HCEC 1CT (cell line): ENCODE measurements at regions not wholly inside any gene's neighbourhood (a gene's known extent, or its start where the extent isn't known, plus 50 kb on each side); places are given as distances from the start of the nearest gene placed in this dataset.

Experiments used
- DNase-seq: peaks from one replicate; pipeline ENCODE4 v3.0.0-alpha.2; 2017

DNA sequence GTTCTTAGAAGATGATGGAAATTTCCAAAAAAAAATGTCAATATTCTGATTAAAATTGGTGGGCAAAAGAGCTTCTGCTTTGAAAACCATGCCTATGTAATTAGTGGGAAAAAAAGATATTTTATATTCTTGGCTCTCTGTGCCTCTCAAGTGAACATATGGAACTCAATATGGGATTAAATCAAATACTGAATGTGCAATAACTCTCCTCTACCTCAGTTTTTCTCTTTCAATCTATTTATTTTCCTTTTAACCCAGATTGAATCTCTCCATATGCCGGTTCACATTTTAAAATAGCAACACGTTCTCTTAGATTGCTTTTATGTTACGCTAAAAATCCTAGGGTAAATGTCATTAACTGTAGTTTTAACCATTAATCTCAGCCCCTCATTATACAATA is 224.2 kb upstream of the PABPC4L start:
- DNase-seq = no peak

GRCh38 chr4:134422776-134423175 is 221.2 kb upstream of the PABPC4L start:
- no peak for DNase-seq

DNA sequence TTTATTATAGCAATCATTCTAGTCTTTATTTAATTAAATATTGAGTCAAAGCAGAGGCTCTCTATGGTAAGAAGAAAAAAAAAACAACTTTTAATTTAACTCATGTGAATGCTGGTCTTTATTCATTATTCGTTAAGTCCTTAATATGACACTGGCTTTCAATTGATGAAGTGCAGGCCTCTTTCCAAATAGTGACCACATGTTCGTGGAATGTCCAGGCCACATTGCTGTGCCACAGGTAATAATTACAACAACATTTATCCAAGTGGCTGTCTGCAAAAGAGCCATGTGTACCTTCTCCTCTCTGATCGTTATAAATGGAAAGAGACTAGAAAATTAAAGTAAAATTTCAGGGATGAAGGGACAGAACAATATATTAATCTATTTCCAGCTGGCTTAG is 220.1 kb upstream of the PABPC4L start:
- no peak for DNase-seq

DNA sequence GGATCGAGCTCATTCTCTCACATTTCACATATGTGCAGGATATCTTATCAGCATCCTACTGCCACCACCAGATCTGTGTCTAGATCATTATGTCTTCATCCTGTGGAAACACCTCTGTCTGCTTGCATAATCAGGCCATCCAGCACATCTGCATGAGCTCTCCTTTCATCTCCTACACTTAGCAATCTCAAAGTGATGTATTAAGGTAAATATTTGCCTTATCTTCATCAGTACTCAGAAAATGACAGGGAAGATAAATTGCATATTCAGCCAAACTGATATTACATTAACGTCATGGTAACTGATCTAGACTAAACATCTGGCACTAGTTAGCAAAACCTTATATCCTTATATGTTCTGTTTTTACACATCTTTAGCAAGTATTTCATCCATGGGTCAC is 207.3 kb upstream of the PABPC4L start:
- no peak for DNase-seq

DNA sequence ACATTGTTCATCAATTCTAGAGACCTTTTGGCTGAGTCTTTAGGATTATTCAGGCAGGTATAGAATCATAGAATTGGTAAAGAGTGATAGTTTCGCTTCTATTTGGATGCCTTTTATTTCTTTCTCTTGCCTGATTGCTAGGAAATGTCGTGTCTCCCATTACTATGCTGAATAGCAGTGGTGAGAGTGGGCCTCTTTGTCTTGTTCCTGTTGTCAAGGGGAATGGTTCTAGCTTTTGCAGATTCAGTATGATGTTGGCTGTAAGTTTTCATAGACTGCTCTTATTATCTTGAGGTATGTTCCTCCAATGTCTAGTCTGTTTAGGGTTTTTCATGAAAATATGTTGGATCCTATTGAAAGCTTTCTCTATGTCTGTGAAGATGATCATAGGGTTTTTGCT is 200.2 kb upstream of the PABPC4L start:
- no peak for DNase-seq

- no peak for DNase-seq
These were observed 192.0 kb upstream of the PABPC4L start for GRCh38 chr4:134393592-134393991.

GRCh38 chr4:134390319-134390718 is 188.7 kb upstream of the PABPC4L start:
- DNase-seq = no peak

GRCh38 chr4:134388351-134388750 is 186.8 kb upstream of the PABPC4L start:
- no peak for DNase-seq

GRCh38 chr4:134382478-134383227 is 181.1 kb upstream of the PABPC4L start:
- no peak for DNase-seq

- no peak for DNase-seq
These were observed 174.2 kb upstream of the PABPC4L start for GRCh38 chr4:134375775-134376174.

- DNase-seq = peak; percentile 34
These were observed 164.3 kb upstream of the PABPC4L start for GRCh38 chr4:134365852-134366251.

GRCh38 chr4:134364928-134365327 is 163.3 kb upstream of the PABPC4L start:
- DNase-seq = no peak

DNA sequence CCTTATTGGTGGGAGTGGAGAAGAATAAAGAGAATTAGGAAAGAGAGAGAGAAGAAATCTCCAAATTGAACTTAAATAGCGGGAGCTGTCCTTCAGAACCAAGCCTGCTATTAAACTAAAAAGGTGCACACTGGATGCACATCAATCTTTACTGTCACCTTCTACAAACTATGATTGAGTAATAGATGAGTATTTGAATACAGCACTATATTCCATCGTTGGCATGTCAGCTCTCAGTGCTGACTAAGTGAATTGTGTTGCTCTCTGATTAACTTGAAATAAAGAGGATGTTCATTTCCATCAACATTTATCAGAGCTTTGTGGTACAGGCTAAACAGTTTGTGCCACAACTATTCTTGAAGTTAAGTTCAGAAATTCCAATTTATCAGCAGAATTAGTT is 143.7 kb upstream of the PABPC4L start:
- DNase-seq = no peak

DNA sequence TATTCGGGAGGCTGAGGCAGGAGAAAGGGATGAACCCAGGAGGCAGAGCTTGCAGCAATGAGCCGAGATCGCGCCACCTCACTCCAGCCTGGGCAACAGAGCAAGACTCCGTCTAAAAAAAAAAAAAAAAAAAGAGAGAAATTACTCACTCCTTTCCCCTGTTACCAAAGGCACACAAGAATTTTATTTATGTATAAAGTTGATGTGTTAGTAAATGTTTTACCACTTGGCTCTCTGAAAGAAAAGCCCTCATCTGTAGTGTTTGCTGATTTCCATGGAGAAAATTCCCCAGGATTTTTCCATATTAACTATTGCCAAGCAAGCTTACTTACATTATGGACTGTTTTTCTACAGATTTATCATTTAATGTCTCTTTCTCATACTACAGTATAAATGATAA is 142.1 kb upstream of the PABPC4L start:
- no peak for DNase-seq

DNA sequence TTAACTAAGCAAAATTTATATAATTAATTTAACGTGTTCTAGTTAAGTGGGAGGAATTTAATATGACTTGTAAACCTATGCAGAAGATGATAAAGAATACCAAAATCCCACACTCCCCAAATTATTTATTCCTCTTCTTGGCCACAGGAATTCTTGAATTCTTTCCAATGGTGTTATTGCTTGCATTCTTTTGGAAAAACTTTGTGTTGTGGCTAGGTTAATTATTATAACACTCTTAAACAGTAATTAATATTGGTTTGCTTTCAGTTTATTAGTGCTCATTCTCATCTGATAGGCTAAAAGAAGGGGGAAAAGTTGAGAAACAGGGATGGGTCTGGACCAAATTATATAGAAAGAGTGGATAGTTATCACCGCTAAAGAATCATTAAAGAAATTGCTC is 141.5 kb upstream of the PABPC4L start:
- no peak for DNase-seq

- DNase-seq = no peak
These were observed 136.0 kb upstream of the PABPC4L start for GRCh38 chr4:134337574-134337973.

DNA sequence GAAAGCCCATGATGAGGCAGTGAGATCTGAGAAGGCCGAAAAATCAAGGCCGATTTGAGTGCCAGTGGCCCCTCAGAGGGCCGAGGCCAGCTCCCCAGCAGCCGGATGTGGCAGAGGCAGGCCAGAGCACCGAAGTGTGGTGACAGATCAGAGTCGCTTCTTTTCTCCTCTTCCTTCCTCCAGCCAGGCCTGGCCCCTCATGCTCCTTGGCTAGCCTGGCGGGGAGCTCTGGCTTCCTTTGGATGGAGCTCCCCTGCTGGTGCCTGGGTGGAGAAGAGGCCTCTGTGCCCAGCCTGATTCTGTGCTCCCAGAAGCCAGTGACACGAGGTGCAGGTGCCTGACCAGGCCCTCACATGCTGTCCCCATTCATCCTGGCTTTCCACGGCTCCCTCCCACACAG is 127.2 kb upstream of the PABPC4L start:
- no peak for DNase-seq

DNA sequence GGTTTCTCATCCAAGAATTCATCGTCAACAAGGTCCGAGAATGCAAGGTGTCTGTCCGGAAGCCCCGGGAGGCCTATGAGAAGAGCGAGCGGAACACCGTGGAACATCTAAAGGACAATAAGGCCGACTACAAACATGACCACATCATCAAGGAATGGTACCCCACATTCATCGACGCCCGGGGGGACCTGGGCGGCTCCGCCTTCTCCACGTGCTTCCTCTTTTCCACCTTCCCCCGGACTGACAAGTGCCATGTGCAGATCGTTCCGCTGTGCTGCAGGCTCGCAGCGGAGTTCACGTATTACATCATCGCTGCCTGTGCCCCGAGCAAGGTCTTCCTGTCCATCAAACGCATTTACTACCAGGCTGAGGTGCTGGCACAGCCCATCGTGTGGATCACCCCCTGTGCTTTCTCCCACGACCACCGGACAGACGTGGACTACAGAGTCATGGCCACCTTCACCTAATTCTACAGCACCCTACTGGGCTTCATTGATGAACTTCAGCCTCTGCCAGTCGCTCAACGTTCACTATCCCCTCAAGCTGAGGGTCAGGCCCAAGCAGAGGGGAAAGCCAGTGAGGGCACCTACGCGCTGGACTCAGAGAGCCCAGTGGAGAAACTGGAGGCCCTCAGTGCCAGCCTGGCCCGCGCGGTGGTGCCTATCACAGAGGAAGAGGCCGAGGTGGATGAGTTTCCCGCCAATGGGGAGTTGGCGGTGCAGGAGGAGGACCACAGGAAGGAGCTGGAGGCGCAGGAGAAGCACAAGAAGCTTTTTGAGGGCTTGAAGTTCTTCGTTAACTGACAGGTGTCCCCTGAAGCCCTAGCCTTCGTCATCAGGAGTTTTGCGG is 125.9 kb upstream of the PABPC4L start:
- DNase-seq = no peak

DNA sequence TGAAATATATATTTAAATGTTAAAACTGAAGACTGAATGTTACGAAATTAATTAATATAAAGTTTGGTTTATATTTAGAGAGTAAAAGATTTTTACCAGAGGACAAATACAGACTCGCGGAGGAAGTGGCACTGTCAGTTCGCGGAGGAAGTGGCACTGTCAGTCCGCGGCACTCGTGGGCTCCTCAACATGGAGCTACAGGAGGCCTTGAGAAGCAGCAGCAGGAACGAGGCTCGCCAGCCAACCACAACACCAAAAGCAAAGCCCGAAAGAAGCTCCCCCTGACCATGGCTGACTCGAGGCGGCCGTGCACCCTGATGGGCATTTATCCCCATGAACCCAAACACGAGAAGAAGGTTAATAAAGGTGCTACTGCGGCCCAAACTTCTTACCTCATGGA is 125.3 kb upstream of the PABPC4L start:
- DNase-seq = no peak

GRCh38 chr4:134324179-134324578 is 122.6 kb upstream of the PABPC4L start:
- no peak for DNase-seq

- DNase-seq = peak; percentile 41
These were observed 118.5 kb upstream of the PABPC4L start for GRCh38 chr4:134320048-134320447.

DNA sequence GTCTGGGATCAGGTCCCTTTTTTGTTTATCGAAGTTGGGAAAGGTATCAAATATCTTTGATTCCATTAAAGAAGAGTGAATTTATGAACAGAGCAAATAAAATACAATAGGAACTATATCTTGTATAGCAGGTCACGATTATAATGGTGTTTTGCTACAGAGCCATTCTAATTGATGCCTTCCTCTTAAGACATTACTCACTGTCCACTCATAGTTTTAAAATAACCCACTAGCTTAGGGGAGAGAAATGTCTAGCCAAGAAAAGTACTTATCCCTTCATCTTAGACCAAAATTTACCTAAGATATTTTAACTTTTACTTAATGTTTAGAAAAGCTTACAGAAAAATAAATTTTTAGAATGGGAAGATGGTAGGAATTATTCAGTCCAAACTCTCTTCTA is 112.0 kb upstream of the PABPC4L start:
- DNase-seq = peak; percentile 8

DNA sequence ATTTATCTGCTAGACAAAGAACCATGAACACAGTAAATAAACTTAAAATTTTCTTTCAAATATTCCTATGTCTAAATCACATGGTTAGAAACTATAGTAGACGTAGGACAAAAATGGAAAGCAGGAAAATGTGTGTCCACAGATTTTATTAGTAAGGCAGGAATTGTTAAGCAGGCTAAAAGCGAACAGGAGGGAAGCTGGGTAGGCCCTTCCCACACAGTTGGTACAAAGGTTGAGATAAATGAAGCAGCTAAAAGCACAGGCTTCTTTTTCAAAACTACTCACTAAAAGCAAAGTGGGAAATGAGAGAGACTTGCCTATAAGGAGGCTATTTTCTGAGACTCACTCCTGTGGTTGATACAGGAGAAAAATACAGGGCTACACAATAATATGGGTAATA is 108.1 kb upstream of the PABPC4L start:
- no peak for DNase-seq

DNA sequence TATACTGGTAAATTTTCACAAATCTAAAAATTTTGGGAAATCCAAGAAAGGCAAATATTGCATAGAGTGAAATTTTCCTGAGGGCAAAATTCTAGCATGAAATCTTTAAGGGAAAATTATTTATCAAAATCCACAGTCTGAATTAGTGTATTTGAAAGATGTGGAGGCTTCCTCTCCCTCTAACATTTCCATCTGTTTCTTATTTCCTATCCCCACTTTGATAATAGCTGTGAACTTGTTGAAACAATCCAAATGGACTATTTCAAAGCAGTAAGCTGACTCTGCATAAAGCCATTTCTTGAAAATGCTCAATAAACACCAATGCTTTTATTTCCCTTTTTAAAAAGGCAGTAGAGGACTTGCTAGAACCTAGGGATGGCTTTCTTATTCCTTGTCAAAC is 107.3 kb upstream of the PABPC4L start:
- no peak for DNase-seq

GRCh38 chr4:134298313-134298712 is 96.7 kb upstream of the PABPC4L start:
- no peak for DNase-seq
